Choroid plexus epithelial cell (primary cell): ENCODE measurements at regions not wholly inside any gene's neighbourhood (a gene's known extent, or its start where the extent isn't known, plus 50 kb on each side); places are given as distances from the start of the nearest gene placed in this dataset.

ENCODE experiments used
- DNase-seq: peaks from one replicate; pipeline ENCODE4 v3.0.0-alpha.2; 2010; ENCODE audit warnings: low read depth
- H3K4me3 ChIP-seq: 2 replicates; pipeline ENCODE4 v1.5.1; 2011; ENCODE audit warnings: low read depth, mild to moderate bottlenecking, control low read depth, low read length, moderate library complexity
- TF ChIP-seq, protein P1 (sequence below): conservative IDR thresholded peaks from 2 replicates; pipeline ENCODE4 v1.5.1; 2011; ENCODE audit warnings: low read depth, mild to moderate bottlenecking, control low read depth, inconsistent platforms, low read length, moderate library complexity

DNA sequence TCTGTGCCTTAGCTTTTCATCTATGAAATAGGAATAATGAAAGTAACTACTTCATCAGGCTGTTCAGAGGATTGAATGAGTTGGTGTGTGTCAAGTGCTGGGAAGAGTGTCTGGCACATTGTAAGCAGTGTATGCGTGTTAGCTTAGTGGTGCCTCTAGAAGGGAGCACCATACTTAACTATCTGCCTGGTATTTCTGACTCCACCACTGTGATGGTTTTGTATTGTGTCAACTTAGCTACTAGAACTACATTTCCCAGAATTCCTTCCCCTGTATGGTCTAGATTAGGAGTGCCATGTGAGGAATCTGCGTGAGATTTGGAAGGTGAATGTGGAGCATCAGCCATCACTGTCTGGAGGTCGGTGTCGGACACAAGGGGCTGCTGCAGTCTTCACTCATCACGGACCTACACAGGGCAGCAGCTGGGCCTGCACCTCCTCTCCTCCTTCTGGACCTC is 115.4 kb upstream of the GALNT15 start:
- H3K4me3 ChIP-seq, result no peak overlapping the region
- DNase-seq, result peak; percentile 52
- TF ChIP-seq, protein P1, sequence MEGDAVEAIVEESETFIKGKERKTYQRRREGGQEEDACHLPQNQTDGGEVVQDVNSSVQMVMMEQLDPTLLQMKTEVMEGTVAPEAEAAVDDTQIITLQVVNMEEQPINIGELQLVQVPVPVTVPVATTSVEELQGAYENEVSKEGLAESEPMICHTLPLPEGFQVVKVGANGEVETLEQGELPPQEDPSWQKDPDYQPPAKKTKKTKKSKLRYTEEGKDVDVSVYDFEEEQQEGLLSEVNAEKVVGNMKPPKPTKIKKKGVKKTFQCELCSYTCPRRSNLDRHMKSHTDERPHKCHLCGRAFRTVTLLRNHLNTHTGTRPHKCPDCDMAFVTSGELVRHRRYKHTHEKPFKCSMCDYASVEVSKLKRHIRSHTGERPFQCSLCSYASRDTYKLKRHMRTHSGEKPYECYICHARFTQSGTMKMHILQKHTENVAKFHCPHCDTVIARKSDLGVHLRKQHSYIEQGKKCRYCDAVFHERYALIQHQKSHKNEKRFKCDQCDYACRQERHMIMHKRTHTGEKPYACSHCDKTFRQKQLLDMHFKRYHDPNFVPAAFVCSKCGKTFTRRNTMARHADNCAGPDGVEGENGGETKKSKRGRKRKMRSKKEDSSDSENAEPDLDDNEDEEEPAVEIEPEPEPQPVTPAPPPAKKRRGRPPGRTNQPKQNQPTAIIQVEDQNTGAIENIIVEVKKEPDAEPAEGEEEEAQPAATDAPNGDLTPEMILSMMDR, result no peak

DNA sequence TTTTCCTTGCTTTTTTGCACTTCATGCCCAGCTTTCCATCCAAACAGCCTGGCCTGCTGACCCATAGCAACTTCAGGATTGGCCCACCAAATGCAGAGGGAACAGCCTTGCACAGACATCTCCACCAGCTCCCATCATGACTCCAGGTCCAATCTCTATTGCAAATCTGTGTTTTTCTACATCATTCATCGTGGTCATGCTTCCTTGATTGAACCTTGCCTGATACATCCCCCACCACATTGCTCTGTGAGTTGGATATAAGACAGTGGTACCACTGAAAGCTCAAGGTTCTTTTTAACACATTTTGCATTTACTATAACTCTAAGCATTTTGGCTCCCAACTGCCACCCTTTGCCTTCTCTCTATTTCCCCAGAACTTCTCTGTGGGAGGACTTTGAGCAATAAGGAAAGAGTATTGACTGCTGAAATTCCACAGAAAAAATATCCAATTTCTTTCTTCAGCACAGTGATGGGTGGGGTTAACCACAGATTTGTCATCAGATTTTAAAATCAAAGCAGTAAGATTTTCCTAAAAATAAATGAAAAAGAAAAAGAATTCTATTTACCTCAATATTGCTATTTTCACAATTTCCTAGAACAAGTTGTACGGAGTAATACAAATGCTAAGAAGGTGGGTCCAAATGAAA is 114.6 kb upstream of the GALNT15 start:
- TF ChIP-seq, protein P1, result no peak
- no peak for DNase-seq
- H3K4me3 ChIP-seq, result no peak overlapping the region

GRCh38 chr3:16060358-16060852 is 114.1 kb upstream of the GALNT15 start:
- DNase-seq, result peak; percentile 100
- H3K4me3 ChIP-seq, result no peak overlapping the region

DNA sequence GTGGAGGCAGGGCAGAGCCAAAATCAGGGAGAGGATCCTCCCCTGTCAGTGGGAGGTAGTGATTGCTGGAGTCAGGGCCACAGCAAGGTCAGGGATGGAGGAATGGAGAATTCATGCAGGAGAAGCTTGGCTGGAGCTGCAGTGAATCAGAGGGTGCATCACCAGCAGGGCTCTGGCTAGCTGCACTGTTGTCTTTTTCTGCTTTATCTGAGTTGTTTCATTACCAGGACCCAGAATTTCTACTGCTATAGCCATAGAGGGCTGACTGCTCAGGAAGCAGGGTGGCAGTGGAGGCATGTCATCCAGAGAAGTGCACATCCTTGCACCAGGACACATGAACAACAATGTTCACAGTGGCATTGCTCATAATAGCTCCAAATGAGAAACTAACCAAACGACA is 113.5 kb upstream of the GALNT15 start:
- peak; percentile 97 for DNase-seq
- H3K4me3 ChIP-seq, result no peak overlapping the region
- TF ChIP-seq, protein P1, result peak; percentile 31

More at GRCh38 chr3:16060358-16060852, 114.1 kb upstream of the GALNT15 start:
- TF ChIP-seq, protein P1, result peak; percentile 31

DNA sequence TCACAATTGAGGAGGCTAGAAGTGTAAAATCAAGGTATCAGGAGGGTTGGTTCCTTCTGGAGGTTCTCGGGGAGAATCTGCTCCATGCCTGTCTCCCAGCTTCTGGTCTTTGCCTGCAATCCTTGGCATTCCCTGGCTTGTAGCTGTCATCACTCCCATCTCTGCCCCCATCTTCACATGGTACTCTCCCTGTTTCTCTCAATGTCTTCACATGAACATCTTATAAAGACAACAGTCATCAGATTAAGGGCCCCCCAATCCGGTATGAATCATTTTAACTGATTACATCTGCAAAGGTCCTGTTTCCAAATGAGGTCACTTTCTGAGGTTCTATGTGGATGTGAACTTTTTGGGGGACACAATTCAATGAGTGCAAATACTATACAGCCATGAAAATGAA is 113.0 kb upstream of the GALNT15 start:
- TF ChIP-seq, protein P1, result no peak
- no peak for DNase-seq
- no peak overlapping the region for H3K4me3 ChIP-seq

GRCh38 chr3:16063603-16064002 is 110.9 kb upstream of the GALNT15 start:
- no peak for DNase-seq
- TF ChIP-seq, protein P1, result no peak
- H3K4me3 ChIP-seq, result no peak overlapping the region
